ENCODE measurements at regions not wholly inside any gene's neighbourhood (a gene's known extent, or its start where the extent isn't known, plus 50 kb on each side); places are given as distances from the start of the nearest gene placed in this dataset.

DNA sequence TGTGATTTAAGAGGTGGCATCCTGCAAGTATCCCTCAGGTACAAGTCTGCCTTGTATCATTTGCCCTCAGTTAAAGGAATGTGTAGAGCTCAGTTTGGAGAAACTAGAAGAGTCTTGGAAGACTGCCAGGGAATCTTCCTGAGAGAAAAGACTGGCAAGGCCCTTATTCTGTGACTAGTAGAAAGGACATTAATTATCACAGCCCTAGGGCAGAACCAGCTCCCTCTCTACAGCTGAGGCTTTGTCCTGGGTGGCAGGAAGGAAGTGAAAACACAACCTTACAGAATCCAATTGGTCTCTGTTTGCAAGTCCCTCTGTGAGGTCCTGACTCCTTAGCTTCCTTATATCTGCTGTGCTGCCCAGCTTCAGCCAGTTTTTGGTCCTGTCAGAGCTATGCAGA lies 385.9 kb upstream of the CYRIA start:
- no peak overlapping the region for H3K4me3 ChIP-seq (ENCODE audit: low read depth, low read length)
- TF ChIP-seq, protein P1, sequence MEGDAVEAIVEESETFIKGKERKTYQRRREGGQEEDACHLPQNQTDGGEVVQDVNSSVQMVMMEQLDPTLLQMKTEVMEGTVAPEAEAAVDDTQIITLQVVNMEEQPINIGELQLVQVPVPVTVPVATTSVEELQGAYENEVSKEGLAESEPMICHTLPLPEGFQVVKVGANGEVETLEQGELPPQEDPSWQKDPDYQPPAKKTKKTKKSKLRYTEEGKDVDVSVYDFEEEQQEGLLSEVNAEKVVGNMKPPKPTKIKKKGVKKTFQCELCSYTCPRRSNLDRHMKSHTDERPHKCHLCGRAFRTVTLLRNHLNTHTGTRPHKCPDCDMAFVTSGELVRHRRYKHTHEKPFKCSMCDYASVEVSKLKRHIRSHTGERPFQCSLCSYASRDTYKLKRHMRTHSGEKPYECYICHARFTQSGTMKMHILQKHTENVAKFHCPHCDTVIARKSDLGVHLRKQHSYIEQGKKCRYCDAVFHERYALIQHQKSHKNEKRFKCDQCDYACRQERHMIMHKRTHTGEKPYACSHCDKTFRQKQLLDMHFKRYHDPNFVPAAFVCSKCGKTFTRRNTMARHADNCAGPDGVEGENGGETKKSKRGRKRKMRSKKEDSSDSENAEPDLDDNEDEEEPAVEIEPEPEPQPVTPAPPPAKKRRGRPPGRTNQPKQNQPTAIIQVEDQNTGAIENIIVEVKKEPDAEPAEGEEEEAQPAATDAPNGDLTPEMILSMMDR (IDR thresholded peaks at IDR 0.05; ENCODE audit: borderline replicate concordance, insufficient read depth, low read depth, low read length), result no peak

DNA sequence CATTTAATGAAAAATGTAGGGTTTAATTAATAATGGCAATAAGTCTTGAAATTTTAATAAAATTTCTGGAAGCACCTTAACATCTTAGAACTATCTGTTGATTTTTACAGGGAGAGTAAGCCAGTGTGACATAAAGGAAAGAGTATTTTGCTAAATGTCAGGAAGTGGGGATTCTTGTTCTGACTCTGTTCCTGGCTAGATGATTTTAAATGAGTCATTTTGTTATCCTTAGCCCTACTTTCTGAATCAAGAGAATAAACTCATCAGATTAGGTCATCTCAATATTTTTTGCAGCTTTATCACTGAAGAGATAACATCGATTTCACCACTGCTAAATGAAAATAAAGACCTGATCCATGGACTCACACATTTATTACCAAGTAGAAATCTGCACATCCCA lies 377.5 kb upstream of the CYRIA start:
- TF ChIP-seq, protein P1 (IDR thresholded peaks at IDR 0.05; ENCODE audit: borderline replicate concordance, insufficient read depth, low read depth, low read length), result no peak
- H3K4me3 ChIP-seq (ENCODE audit: low read depth, low read length), result no peak overlapping the region

DNA sequence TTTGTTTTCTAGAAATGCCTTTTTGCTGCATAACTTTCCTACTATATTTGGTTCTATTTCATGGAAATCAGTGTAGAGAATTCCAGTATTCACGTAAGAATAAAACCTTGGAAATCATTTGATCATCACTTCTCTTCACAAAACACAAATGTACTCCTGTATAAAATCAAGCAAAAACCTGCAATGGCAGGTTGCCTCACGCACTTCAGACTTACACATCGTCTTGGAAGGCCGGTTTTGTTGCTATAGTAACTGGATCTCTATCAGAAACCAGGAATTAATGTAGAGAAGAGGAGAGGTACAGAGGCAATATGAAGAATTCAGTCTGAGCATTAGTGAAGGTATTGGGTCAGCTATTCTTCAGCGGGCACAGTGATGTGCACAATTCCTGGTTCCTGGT lies 370.7 kb upstream of the CYRIA start:
- TF ChIP-seq, protein P1 (IDR thresholded peaks at IDR 0.05; ENCODE audit: borderline replicate concordance, insufficient read depth, low read depth, low read length), result no peak
- no peak overlapping the region for H3K4me3 ChIP-seq (ENCODE audit: low read depth, low read length)

DNA sequence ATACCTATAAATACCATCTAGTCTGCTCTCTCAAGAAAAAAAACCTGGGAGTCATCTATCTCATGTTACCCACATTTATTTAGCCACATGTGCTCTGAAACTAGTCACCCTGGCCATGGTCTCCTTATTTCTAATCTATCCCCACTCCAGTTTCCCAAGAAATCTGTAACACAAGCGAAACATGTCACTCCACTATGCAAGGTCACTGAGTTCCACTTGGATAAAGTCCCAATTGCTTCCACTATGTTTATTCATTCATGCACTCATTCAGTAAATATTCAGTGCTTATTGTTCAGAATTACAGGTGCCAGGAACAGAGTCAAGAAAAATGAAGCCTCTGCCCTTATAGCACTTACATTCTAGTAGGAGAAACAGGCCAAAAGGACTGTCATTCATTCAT lies 369.4 kb upstream of the CYRIA start:
- TF ChIP-seq, protein P1 (IDR thresholded peaks at IDR 0.05; ENCODE audit: borderline replicate concordance, insufficient read depth, low read depth, low read length), result no peak
- H3K4me3 ChIP-seq (ENCODE audit: low read depth, low read length), result no peak overlapping the region

DNA sequence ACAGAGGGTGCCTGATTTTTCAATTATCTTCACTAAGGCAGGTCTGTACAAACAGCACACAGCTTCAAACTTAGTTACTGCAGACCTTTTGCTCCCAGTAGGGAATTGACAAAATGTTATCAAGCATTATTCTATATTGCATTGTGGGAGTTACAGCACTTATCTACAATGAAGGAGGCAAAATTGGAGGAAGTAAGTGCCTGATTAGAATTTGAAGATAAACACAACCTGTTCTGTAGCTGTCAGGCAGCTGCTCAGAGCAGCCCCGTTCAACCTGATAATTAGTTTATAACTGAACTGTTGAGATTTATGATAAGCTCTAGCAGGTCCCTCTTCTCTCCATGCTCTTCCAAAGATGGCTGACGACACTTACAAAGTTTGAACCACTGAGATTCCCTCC lies 364.4 kb upstream of the CYRIA start:
- no peak overlapping the region for H3K4me3 ChIP-seq (ENCODE audit: low read depth, low read length)
- TF ChIP-seq, protein P1 (IDR thresholded peaks at IDR 0.05; ENCODE audit: borderline replicate concordance, insufficient read depth, low read depth, low read length), result no peak

DNA sequence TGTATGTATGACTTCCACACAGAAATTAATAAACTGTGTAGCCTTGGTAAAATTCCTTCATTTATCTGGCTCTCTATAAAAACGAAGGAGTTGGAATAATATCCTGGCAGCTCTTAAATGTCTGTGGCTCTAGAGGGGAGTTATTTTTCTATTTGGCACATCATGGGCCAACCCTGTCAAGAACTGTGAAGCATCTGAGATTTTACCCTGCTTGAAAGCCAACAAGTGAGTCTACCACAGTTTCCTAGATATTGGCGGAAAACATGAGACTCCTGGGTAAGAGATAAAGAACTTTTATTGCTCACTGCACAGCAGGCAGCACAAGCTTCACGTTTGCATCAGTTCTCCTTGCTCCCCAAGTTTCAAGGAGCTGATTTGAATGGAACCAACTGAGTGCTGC lies 346.7 kb upstream of the CYRIA start:
- H3K4me3 ChIP-seq (ENCODE audit: low read depth, low read length), result no peak overlapping the region
- TF ChIP-seq, protein P1 (IDR thresholded peaks at IDR 0.05; ENCODE audit: borderline replicate concordance, insufficient read depth, low read depth, low read length), result no peak

DNA sequence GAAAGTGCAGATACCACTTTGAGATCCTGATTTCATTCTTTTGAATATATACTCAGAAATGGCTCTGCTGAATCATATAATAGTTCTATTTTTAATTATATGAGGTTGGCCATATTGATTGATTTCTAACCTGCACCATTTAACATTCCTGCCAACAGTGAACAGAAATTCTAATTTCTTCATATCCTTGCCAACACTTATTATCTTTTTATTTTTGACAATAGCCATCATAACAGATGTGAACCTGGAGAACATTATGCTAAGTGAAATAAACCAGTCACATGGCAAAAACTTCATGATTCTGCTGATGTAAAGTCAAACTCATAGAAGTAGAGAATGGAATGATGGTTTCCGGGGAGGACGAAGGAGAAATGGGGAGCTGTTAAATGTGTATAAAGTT lies 344.5 kb upstream of the CYRIA start:
- H3K4me3 ChIP-seq (ENCODE audit: low read depth, low read length), result no peak overlapping the region
- TF ChIP-seq, protein P1 (IDR thresholded peaks at IDR 0.05; ENCODE audit: borderline replicate concordance, insufficient read depth, low read depth, low read length), result no peak
